ENCODE measurements at regions not wholly inside any gene's neighbourhood (a gene's known extent, or its start where the extent isn't known, plus 50 kb on each side); places are given as distances from the start of the nearest gene placed in this dataset.

- H3K27me3 Mint-ChIP-seq (ENCODE audit: low read depth) = peaks cover 19% of the 10 kb centered on the region
- TF ChIP-seq SOX15 (CRISPR knock-in tag; IDR thresholded peaks at IDR 0.05) (no peak), ARID4B (CRISPR knock-in tag; IDR thresholded peaks at IDR 0.05; ENCODE audit: borderline replicate concordance) (no peak), ATF2 (CRISPR knock-in tag; IDR thresholded peaks at IDR 0.05; ENCODE audit: borderline replicate concordance, low read depth) (no peak), ZNF219 (CRISPR knock-in tag; IDR thresholded peaks at IDR 0.05; ENCODE audit: borderline replicate concordance) (no peak), ZNF138 (CRISPR knock-in tag; conservative IDR thresholded peaks at IDR 0.05) (no peak), ZNF416 (CRISPR knock-in tag; IDR thresholded peaks at IDR 0.05) (no peak), ELF4 (CRISPR knock-in tag; IDR thresholded peaks at IDR 0.05; ENCODE audit: low read depth) (no peak), STAT6 (CRISPR knock-in tag; conservative IDR thresholded peaks at IDR 0.05; ENCODE audit: low read depth) (no peak), NFATC4 (CRISPR knock-in tag; IDR thresholded peaks at IDR 0.05) (no peak), MXD4 (CRISPR knock-in tag; IDR thresholded peaks at IDR 0.05; ENCODE audit: borderline replicate concordance) (no peak), ZBTB21 (CRISPR knock-in tag; IDR thresholded peaks at IDR 0.05; ENCODE audit: borderline replicate concordance) (no peak), ZNF512 (CRISPR knock-in tag; IDR thresholded peaks at IDR 0.05; ENCODE audit: borderline replicate concordance) (no peak)
- POLR2A ChIA-PET = interaction anchor here (0.5 kb wide), 1 partner anchor 18 kb away, joined by 4 read pairs; no protein-coding TSS in a partner anchor
Measured at GRCh38 chr4:41819621-41820020, 71.1 kb upstream of the PHOX2B start.

GRCh38 chr4:41815473-41815872, 66.9 kb upstream of the PHOX2B start:
- Mint-ChIP-seq H3K4me3 (no peak overlapping the region), H3K36me3 (no peaks in the 10 kb centered on the region), H3K27ac (no peak overlapping the region), H3K9me3 (no peaks in the 10 kb centered on the region), H3K27me3 (ENCODE audit: low read depth) (peaks cover 7% of the 10 kb centered on the region; the same call in 1 of the 2 replicates), H3K4me1 (no peaks in the 10 kb centered on the region)
- ChIA-PET CTCF (interaction anchor here (0.5 to 1.8 kb wide), 5 partner anchors 24 to 526 kb away, joined by 3 to 4 read pairs (median 4); no protein-coding TSS in a partner anchor), POLR2A (no interaction called here)
- DNase-seq (ENCODE audit: low spot score) = no peak
- no peak for ATAC-seq
- TF ChIP-seq STAT6 (CRISPR knock-in tag; conservative IDR thresholded peaks at IDR 0.05; ENCODE audit: low read depth) (no peak), AFF4 (CRISPR knock-in tag; IDR thresholded peaks at IDR 0.05; ENCODE audit: borderline replicate concordance) (no peak), E2F4 (CRISPR knock-in tag; IDR thresholded peaks at IDR 0.05; ENCODE audit: borderline replicate concordance, low read depth) (no peak)

More at GRCh38 chr4:41819621-41820020, 71.1 kb upstream of the PHOX2B start:
- no peaks in the 10 kb centered on the region for H3K4me1 Mint-ChIP-seq
- CTCF ChIA-PET = interaction anchor here (1.3 to 1.6 kb wide), 2 partner anchors 28 to 69 kb away, joined by 4 read pairs; no protein-coding TSS in a partner anchor
- DNase-seq (ENCODE audit: low spot score) (no peak), ATAC-seq (no peak)
- H3K9me3 Mint-ChIP-seq = no peaks in the 10 kb centered on the region
- H3K27ac Mint-ChIP-seq = no peak overlapping the region
- H3K4me3 Mint-ChIP-seq = no peak overlapping the region
- H3K36me3 Mint-ChIP-seq = no peaks in the 10 kb centered on the region
